ENCODE measurements at regions not wholly inside any gene's neighbourhood (a gene's known extent, or its start where the extent isn't known, plus 50 kb on each side); places are given as distances from the start of the nearest gene placed in this dataset.

- no peak for TF ChIP-seq POLR2A (IDR thresholded peaks at IDR 0.05; ENCODE audit: low read length)
- TF ChIP-seq GATA1 (IDR thresholded peaks at IDR 0.05; ENCODE audit: low read depth, low read length): no peak
Observed at GRCh38 chr13:65921933-65922332, 1308.2 kb downstream of the PCDH9 start.
